Sigmoid colon (tissue), 6 donors: ENCODE measurements at regions not wholly inside any gene's neighbourhood (a gene's known extent, or its start where the extent isn't known, plus 50 kb on each side); places are given as distances from the start of the nearest gene placed in this dataset.

Source experiments
- DNase-seq: peaks from one replicate; pipeline ENCODE4 v3.0.0-alpha.2; 2019
- H3K27ac ChIP-seq, 4 donors: fragments of 200-600 bp; sonication (generic); one replicate each; pipeline ENCODE4 v1.5.1; 2016 to 2019; ENCODE audit warnings: mild to moderate bottlenecking in 1 of 4
- H3K27me3 ChIP-seq, 3 donors: fragments of 200-600 bp; sonication (generic); one replicate each; pipeline ENCODE4 v1.5.1; 2019; ENCODE audit warnings: mild to moderate bottlenecking in 1 of 3
- H3K36me3 ChIP-seq, 4 donors: fragments of 200-600 bp; sonication (generic); one replicate each; pipeline ENCODE4 v1.5.1; 2016 to 2019
- H3K4me1 ChIP-seq, 4 donors: fragments of 200-600 bp; sonication (generic); one replicate each; pipeline ENCODE4 v1.5.1; 2017 to 2019
- H3K4me3 ChIP-seq, 4 donors: fragments of 200-600 bp; sonication (generic); one replicate each; pipeline ENCODE4 v1.5.1; 2017 to 2019; ENCODE audit warnings: mild to moderate bottlenecking in 2 of 4, moderate library complexity in 1 of 4
- H3K9me3 ChIP-seq, 4 donors: fragments of 200-600 bp in 3 of 4; sonication (generic) in 3 of 4; one replicate each; pipeline versions ENCODE4 v1.5.1 to v1.6.1; 2013 to 2019
- EP300 ChIP-seq, 4 donors: sonication (generic); formaldehyde crosslinking; IDR thresholded peaks; one replicate each; pipeline ENCODE4 v1.6.1; 2017; ENCODE audit warnings: antibody characterized with exemption in 4 of 4
- POLR2A ChIP-seq, 2 donors: fragments of 450-650 bp; IDR thresholded peaks; one replicate each; pipeline ENCODE4 v1.6.1; 2016; ENCODE audit warnings: antibody characterized with exemption in 2 of 2, mild to moderate bottlenecking in 2 of 2, moderate library complexity in 2 of 2
- POLR2AphosphoS5 ChIP-seq, 4 donors: sonication (generic); formaldehyde crosslinking; IDR thresholded peaks; one replicate each; pipeline ENCODE4 v1.6.1; 2017; ENCODE audit warnings: antibody characterized with exemption in 4 of 4
- WGBS, 2 donors: extraction: QIAGEN DNeasy Blood & Tissue Kit; methylation state at CpG; one replicate each; pipeline ENCODE4 v1.1.7; 2013; 5-methylcytosine and 5-hydroxymethylcytosine counted together
- intact Hi-C: fragments of 100-400 bp; cut with DNase I; formaldehyde crosslinking; loops from one replicate; pipeline ENCODE4 v1.15.1; 2023
- TF ChIP-seq, protein P1 (sequence below), 4 experiments: fragments of 450-650 bp in 3 of 4; fragments of 200-600 bp in 1 of 4; IDR thresholded peaks; one replicate each; pipeline ENCODE4 v1.5.1; 2016 to 2019; ENCODE audit warnings: antibody characterized with exemption in 4 of 4, mild to moderate bottlenecking in 3 of 4, moderate library complexity in 2 of 4
- donor health status: healthy with polysubstance abuse.
- donor health status: healthy.

DNA sequence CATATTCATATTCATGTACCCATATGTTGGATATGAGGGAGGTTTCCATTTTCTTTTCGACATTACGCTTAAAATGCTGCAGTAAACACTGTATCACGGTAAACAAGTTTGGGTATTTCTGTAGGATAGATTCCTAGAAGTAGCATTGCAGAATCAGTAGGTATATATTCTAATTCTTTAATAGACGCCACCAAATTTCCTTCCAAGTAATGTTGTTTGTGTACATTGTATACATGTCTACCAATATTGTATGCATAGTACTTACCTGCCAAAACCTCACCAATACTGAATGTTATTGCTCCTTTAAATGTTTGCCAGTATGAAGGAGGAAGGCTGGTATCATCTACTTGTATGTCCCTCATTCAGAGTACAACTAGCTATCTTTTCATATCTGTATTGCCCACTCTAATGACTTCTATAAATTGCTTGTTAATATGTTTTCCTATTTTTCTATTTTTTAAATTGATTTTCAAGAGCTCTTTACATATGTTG is 56.1 kb upstream of the ZNF536 start:
- 96% methylated on average over 4 of the region's 4 CpGs for WGBS, 2 donors
- intact Hi-C loops, result no loop called here
- Histone ChIP-seq H3K36me3 (no peaks in the 10 kb centered on the region), H3K27me3 (no peaks in the 10 kb centered on the region), H3K4me3 (no peak overlapping the region), H3K9me3 (no peaks in the 10 kb centered on the region), H3K27ac (no peak overlapping the region), H3K4me1 (no peaks in the 10 kb centered on the region)
- no peak for DNase-seq
- TF ChIP-seq POLR2A (IDR thresholded peaks at IDR 0.05), result no peak
- no peak for TF ChIP-seq POLR2AphosphoS5 (IDR thresholded peaks at IDR 0.05)
- TF ChIP-seq EP300 (IDR thresholded peaks at IDR 0.05), result no peak
- TF ChIP-seq, protein P1, sequence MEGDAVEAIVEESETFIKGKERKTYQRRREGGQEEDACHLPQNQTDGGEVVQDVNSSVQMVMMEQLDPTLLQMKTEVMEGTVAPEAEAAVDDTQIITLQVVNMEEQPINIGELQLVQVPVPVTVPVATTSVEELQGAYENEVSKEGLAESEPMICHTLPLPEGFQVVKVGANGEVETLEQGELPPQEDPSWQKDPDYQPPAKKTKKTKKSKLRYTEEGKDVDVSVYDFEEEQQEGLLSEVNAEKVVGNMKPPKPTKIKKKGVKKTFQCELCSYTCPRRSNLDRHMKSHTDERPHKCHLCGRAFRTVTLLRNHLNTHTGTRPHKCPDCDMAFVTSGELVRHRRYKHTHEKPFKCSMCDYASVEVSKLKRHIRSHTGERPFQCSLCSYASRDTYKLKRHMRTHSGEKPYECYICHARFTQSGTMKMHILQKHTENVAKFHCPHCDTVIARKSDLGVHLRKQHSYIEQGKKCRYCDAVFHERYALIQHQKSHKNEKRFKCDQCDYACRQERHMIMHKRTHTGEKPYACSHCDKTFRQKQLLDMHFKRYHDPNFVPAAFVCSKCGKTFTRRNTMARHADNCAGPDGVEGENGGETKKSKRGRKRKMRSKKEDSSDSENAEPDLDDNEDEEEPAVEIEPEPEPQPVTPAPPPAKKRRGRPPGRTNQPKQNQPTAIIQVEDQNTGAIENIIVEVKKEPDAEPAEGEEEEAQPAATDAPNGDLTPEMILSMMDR (IDR thresholded peaks at IDR 0.05), result no peak

DNA sequence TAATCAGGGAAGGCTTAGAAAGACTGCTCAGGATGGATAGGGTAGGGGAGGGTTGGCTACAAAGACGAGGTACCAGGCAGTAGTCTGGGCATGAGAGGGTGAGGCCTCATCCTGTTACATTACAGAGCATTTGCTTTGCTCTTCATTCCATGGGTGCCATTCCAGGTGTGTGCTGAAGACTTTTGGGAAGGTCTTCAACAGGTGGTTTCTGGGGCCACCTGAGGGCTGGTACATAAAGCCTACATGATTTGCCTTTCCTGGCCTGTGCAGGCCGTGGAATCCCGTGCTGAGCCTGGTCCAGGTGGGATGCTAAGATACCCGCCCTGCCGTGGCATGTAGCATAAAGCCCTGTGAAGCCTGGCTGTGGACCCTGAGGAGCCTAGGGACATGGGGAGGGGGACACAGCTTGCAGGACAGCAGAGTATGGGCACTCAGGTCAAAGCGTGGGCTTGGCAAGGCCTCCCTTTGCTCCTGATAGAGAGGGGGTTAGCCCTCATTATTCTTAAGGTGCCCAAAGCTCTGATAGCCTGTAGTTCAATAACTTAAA is 55.6 kb upstream of the ZNF536 start:
- Histone ChIP-seq H3K27me3 (no peaks in the 10 kb centered on the region), H3K36me3 (no peaks in the 10 kb centered on the region), H3K4me1 (no peaks in the 10 kb centered on the region), H3K27ac (no peak overlapping the region), H3K9me3 (no peaks in the 10 kb centered on the region), H3K4me3 (no peak overlapping the region)
- TF ChIP-seq POLR2AphosphoS5 (IDR thresholded peaks at IDR 0.05) (no peak), POLR2A (IDR thresholded peaks at IDR 0.05) (no peak), EP300 (IDR thresholded peaks at IDR 0.05) (no peak)
- TF ChIP-seq, protein P1 (IDR thresholded peaks at IDR 0.05), result no peak
- 84 to 88% methylated on average over 6 of the region's 6 CpGs for WGBS, 2 donors
- DNase-seq, result no peak
- intact Hi-C loops, result no loop called here

DNA sequence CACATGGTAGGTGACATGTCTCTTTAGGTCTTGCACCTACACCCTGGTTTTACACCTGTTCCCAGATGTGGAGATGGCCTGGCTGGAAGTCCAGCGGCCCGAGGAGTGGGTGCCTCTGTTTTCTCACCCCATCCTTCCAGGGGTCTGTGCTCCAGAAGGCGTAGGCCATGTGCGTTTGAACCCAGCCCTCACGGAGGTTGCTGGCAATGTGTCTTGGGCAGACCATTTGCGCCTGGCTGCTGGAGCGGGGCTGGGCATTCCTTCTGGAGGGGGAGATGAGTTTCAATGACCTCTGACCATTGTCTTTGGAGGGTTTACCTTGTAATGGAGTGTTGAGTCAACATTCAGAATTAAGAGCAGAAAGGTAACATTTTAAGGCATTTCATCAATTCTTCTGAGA is 54.8 kb upstream of the ZNF536 start:
- intact Hi-C loops, result no loop called here
- Histone ChIP-seq H3K27ac (no peak overlapping the region), H3K4me1 (no peaks in the 10 kb centered on the region), H3K27me3 (no peaks in the 10 kb centered on the region), H3K4me3 (no peak overlapping the region), H3K36me3 (no peaks in the 10 kb centered on the region), H3K9me3 (no peaks in the 10 kb centered on the region)
- WGBS, 2 donors, result 72 to 74% methylated on average over 7 of the region's 7 CpGs
- TF ChIP-seq, protein P1 (IDR thresholded peaks at IDR 0.05), result no peak
- TF ChIP-seq POLR2AphosphoS5 (IDR thresholded peaks at IDR 0.05) (no peak), POLR2A (IDR thresholded peaks at IDR 0.05) (no peak)
- no peak for DNase-seq

DNA sequence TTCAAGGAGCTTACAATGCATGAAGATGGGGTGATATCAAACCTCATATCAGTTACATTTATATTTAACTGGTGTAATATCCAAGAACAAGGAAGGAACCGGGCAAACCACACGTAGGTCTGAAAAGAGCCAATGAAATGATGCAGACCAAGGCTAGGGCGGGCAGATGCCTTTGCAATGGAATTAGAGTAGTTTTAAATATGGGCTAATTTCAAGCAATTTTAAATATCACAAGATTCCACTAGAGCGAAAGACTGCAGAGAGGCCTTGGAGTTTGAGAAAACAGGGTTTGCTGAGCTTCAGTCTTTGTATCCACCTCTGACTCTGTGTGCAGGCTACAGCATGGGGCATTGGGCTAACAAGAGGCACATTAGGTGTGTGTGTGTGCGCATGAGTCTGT is 53.9 kb upstream of the ZNF536 start:
- Histone ChIP-seq H3K4me3 (no peak overlapping the region), H3K27me3 (no peaks in the 10 kb centered on the region), H3K36me3 (no peaks in the 10 kb centered on the region), H3K27ac (no peak overlapping the region), H3K4me1 (no peaks in the 10 kb centered on the region), H3K9me3 (no peaks in the 10 kb centered on the region)
- 86 to 92% methylated on average over 5 of the region's 5 CpGs for WGBS, 2 donors
- TF ChIP-seq EP300 (IDR thresholded peaks at IDR 0.05) (no peak), POLR2A (IDR thresholded peaks at IDR 0.05) (no peak), POLR2AphosphoS5 (IDR thresholded peaks at IDR 0.05) (no peak)
- TF ChIP-seq, protein P1 (IDR thresholded peaks at IDR 0.05), result no peak
- intact Hi-C loops, result no loop called here
- DNase-seq, result no peak

DNA sequence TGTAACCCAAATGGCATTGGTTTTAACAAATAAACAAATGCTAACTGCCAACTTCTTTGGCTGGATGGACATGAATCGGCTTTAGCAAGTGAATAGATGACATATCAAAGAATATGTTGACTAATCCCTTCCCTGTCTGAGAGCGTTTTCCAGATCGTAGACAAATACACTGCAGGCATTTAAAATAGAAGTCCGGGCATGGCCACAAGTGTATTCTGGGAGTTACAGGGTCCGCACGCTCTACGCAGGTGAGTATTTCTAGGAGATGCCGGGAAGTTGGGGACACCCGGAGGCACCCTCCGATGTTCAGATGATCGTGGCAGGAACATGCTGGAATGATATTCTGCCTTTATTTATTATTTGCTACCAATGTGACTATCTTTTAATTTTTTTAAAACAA is 53.2 kb upstream of the ZNF536 start:
- Histone ChIP-seq H3K36me3 (no peaks in the 10 kb centered on the region), H3K4me1 (no peaks in the 10 kb centered on the region), H3K27me3 (no peaks in the 10 kb centered on the region), H3K4me3 (no peak overlapping the region), H3K27ac (no peak overlapping the region), H3K9me3 (no peaks in the 10 kb centered on the region)
- TF ChIP-seq, protein P1 (IDR thresholded peaks at IDR 0.05), result no peak
- no peak for TF ChIP-seq POLR2AphosphoS5 (IDR thresholded peaks at IDR 0.05)
- TF ChIP-seq POLR2A (IDR thresholded peaks at IDR 0.05), result no peak
- TF ChIP-seq EP300 (IDR thresholded peaks at IDR 0.05), result no peak
- WGBS, 2 donors, result 86 to 88% methylated on average over 11 of the region's 11 CpGs
- intact Hi-C loops, result no loop called here
- no peak for DNase-seq
